ENCODE measurements at regions not wholly inside any gene's neighbourhood (a gene's known extent, or its start where the extent isn't known, plus 50 kb on each side); places are given as distances from the start of the nearest gene placed in this dataset.

- no peaks in the 10 kb centered on the region for H3K9me3 ChIP-seq
- H3K36me3 ChIP-seq = no peaks in the 10 kb centered on the region
- WGBS, 5 donors = 63 to 78% (median 68%) methylated on average over 6 to 7 of the region's 7 CpGs
- H3K27ac ChIP-seq = no peak overlapping the region
- no peaks in the 10 kb centered on the region for H3K4me1 ChIP-seq
- no peak for TF ChIP-seq EP300 (IDR thresholded peaks at IDR 0.05)
- no peak for TF ChIP-seq POLR2AphosphoS5 (IDR thresholded peaks at IDR 0.05)
- no peak for TF ChIP-seq CTCF (IDR thresholded peaks at IDR 0.05)
- no peak for TF ChIP-seq POLR2A (IDR thresholded peaks at IDR 0.05)
- no peak for DNase-seq
- intact Hi-C loops (cut with DNase I; ENCODE audit: low total_unique reads) = no loop called here
- no peak overlapping the region for H3K4me3 ChIP-seq
- H3K27me3 ChIP-seq = no peaks in the 10 kb centered on the region
These were observed 554.9 kb upstream of the LRFN5 start for GRCh38 chr14:41051801-41052200.

- no peaks in the 10 kb centered on the region for H3K4me1 ChIP-seq
- DNase-seq = no peak
- intact Hi-C loops (cut with DNase I; ENCODE audit: low total_unique reads) = no loop called here
- H3K27me3 ChIP-seq = no peaks in the 10 kb centered on the region
- H3K9me3 ChIP-seq = no peaks in the 10 kb centered on the region
- 0% methylated on average over 1 of the region's 1 CpG for WGBS, 5 donors
- H3K36me3 ChIP-seq = no peaks in the 10 kb centered on the region
- H3K27ac ChIP-seq = no peak overlapping the region
- H3K4me3 ChIP-seq = no peak overlapping the region
- no peak for TF ChIP-seq EP300 (IDR thresholded peaks at IDR 0.05)
These were observed 558.9 kb upstream of the LRFN5 start for GRCh38 chr14:41047763-41048162.

- intact Hi-C loops (cut with DNase I; ENCODE audit: low total_unique reads) = no loop called here
- Histone ChIP-seq H3K4me3 (no peak overlapping the region), H3K36me3 (no peaks in the 10 kb centered on the region), H3K9me3 (peaks cover 0 to under 1% (median 0%) of the 10 kb centered on the region in 4 donors), H3K4me1 (no peaks in the 10 kb centered on the region), H3K27ac (no peak overlapping the region), H3K27me3 (no peaks in the 10 kb centered on the region)
- DNase-seq = no peak
- WGBS, 5 donors = 60 to 98% (median 81%) methylated on average over 3 of the region's 3 CpGs
- TF ChIP-seq POLR2AphosphoS5 (IDR thresholded peaks at IDR 0.05) = no peak
- TF ChIP-seq POLR2A (IDR thresholded peaks at IDR 0.05) = no peak
- TF ChIP-seq CTCF (IDR thresholded peaks at IDR 0.05) = no peak
- TF ChIP-seq EP300 (IDR thresholded peaks at IDR 0.05) = no peak
These were observed 569.3 kb upstream of the LRFN5 start for GRCh38 chr14:41037388-41037787.

GRCh38 chr14:41034969-41035368 is 571.7 kb upstream of the LRFN5 start:
- WGBS, 5 donors = 89 to 95% (median 93%) methylated on average over 1 of the region's 1 CpG
- H3K4me1 ChIP-seq = no peaks in the 10 kb centered on the region
- no peaks in the 10 kb centered on the region for H3K36me3 ChIP-seq
- intact Hi-C loops (cut with DNase I; ENCODE audit: low total_unique reads) = no loop called here
- TF ChIP-seq EP300 (IDR thresholded peaks at IDR 0.05) = no peak
- no peak for TF ChIP-seq POLR2A (IDR thresholded peaks at IDR 0.05)
- TF ChIP-seq POLR2AphosphoS5 (IDR thresholded peaks at IDR 0.05) = no peak
- TF ChIP-seq CTCF (IDR thresholded peaks at IDR 0.05) = no peak
- H3K4me3 ChIP-seq = no peak overlapping the region
- H3K9me3 ChIP-seq = peaks cover 0 to 11% (median 0%) of the 10 kb centered on the region in 4 donors
- no peak for DNase-seq
- no peaks in the 10 kb centered on the region for H3K27me3 ChIP-seq
- no peak overlapping the region for H3K27ac ChIP-seq

GRCh38 chr14:41022932-41023331 is 583.7 kb upstream of the LRFN5 start:
- 73 to 96% (median 89%) methylated on average over 2 of the region's 2 CpGs for WGBS, 5 donors
- DNase-seq = no peak
- intact Hi-C loops (cut with DNase I; ENCODE audit: low total_unique reads) = no loop called here
- no peaks in the 10 kb centered on the region for H3K4me1 ChIP-seq
- H3K27me3 ChIP-seq = no peaks in the 10 kb centered on the region
- H3K36me3 ChIP-seq = no peaks in the 10 kb centered on the region
- H3K4me3 ChIP-seq = no peak overlapping the region
- H3K9me3 ChIP-seq = no peaks in the 10 kb centered on the region
- TF ChIP-seq POLR2A (IDR thresholded peaks at IDR 0.05) = no peak
- H3K27ac ChIP-seq = no peak overlapping the region

Measured in stomach (tissue), 8 donors.